HEK293 (cell line): ENCODE measurements at regions not wholly inside any gene's neighbourhood (a gene's known extent, or its start where the extent isn't known, plus 50 kb on each side); places are given as distances from the start of the nearest gene placed in this dataset.

Source experiments
- KLF1 ChIP-seq: fragments of 450-650 bp; formaldehyde crosslinking; IDR thresholded peaks from 2 replicates; pipeline ENCODE4 v1.5.1; 2016; ENCODE audit warnings: missing biosample characterization, missing genetic modification characterization
- KLF16 ChIP-seq: fragments of 450-650 bp; formaldehyde crosslinking; IDR thresholded peaks from 2 replicates; pipeline ENCODE4 v1.5.1; 2017; ENCODE audit warnings: missing biosample characterization, missing genetic modification characterization
- KLF9 ChIP-seq: fragments of 450-650 bp; formaldehyde crosslinking; IDR thresholded peaks from 2 replicates; pipeline ENCODE4 v1.5.1; 2016; ENCODE audit warnings: missing biosample characterization, missing genetic modification characterization, low read depth
- SP2 ChIP-seq: fragments of 450-650 bp; formaldehyde crosslinking; IDR thresholded peaks from 2 replicates; pipeline ENCODE4 v1.5.1; 2016; ENCODE audit warnings: missing biosample characterization, missing genetic modification characterization
- SP3 ChIP-seq: fragments of 450-650 bp; formaldehyde crosslinking; IDR thresholded peaks from 2 replicates; pipeline ENCODE4 v1.5.1; 2016; ENCODE audit warnings: missing biosample characterization, missing genetic modification characterization
- ZBTB7A ChIP-seq: fragments of 450-650 bp; formaldehyde crosslinking; IDR thresholded peaks from 2 replicates; pipeline ENCODE4 v1.5.1; 2016; ENCODE audit warnings: low read depth, missing biosample characterization, missing genetic modification characterization
- ZEB2 ChIP-seq: fragments of 450-650 bp; formaldehyde crosslinking; IDR thresholded peaks from 2 replicates; pipeline ENCODE4 v1.5.1; 2016; ENCODE audit warnings: missing biosample characterization, missing genetic modification characterization
- ZNF335 ChIP-seq: fragments of 450-650 bp; formaldehyde crosslinking; conservative IDR thresholded peaks from 2 replicates; pipeline ENCODE4 v1.5.1; 2016; ENCODE audit warnings: missing biosample characterization, missing genetic modification characterization
- ZNF362 ChIP-seq: fragments of 450-650 bp; formaldehyde crosslinking; IDR thresholded peaks from 2 replicates; pipeline ENCODE4 v1.5.1; 2016; ENCODE audit warnings: missing biosample characterization, missing genetic modification characterization
- ZNF391 ChIP-seq: fragments of 450-650 bp; formaldehyde crosslinking; IDR thresholded peaks from 2 replicates; pipeline ENCODE4 v1.5.1; 2016; ENCODE audit warnings: low read depth, missing biosample characterization, missing genetic modification characterization, borderline replicate concordance
- ZNF449 ChIP-seq: fragments of 450-650 bp; formaldehyde crosslinking; IDR thresholded peaks from 2 replicates; pipeline ENCODE4 v1.5.1; 2017; ENCODE audit warnings: missing biosample characterization, mild to moderate bottlenecking, missing genetic modification characterization, moderate library complexity
- TF ChIP-seq, protein P1 (sequence below): fragments of 450-650 bp; formaldehyde crosslinking; IDR thresholded peaks from 2 replicates; pipeline ENCODE4 v1.5.1; 2016; ENCODE audit warnings: missing biosample characterization, missing genetic modification characterization
- TF ChIP-seq, protein P2 (sequence below): fragments of 450-650 bp; formaldehyde crosslinking; IDR thresholded peaks from 2 replicates; pipeline ENCODE4 v1.5.1; 2016; ENCODE audit warnings: missing biosample characterization, missing genetic modification characterization
- TF ChIP-seq, protein P3 (sequence below): fragments of 450-650 bp; formaldehyde crosslinking; IDR thresholded peaks from 2 replicates; pipeline ENCODE4 v1.5.1; 2016; ENCODE audit warnings: missing biosample characterization, missing genetic modification characterization

DNA sequence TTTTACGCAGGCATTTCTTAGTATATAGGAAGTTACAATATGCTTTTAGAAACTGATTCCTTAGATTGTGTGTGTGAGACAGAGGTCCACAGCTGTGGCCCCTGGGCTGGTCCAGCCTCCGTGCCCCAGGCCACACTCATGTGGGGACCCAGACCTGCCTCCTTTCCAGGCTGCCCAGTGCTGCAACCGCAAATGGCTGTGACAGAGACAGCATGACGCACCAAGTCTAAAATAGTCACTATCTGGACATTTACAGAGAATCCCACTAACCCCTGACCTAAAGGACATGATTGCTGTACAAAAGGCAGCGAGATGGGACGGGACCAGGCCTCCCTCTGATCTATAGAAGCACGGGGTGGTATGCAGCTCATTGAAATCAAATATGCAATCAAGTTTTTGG lies 152.2 kb downstream of the TMEM18 start:
- no peak for TF ChIP-seq KLF1 (tag by site-specific recombination)
- TF ChIP-seq SP3 (tag by site-specific recombination), result no peak
- no peak for TF ChIP-seq ZEB2 (tag by site-specific recombination)
- TF ChIP-seq, protein P1, sequence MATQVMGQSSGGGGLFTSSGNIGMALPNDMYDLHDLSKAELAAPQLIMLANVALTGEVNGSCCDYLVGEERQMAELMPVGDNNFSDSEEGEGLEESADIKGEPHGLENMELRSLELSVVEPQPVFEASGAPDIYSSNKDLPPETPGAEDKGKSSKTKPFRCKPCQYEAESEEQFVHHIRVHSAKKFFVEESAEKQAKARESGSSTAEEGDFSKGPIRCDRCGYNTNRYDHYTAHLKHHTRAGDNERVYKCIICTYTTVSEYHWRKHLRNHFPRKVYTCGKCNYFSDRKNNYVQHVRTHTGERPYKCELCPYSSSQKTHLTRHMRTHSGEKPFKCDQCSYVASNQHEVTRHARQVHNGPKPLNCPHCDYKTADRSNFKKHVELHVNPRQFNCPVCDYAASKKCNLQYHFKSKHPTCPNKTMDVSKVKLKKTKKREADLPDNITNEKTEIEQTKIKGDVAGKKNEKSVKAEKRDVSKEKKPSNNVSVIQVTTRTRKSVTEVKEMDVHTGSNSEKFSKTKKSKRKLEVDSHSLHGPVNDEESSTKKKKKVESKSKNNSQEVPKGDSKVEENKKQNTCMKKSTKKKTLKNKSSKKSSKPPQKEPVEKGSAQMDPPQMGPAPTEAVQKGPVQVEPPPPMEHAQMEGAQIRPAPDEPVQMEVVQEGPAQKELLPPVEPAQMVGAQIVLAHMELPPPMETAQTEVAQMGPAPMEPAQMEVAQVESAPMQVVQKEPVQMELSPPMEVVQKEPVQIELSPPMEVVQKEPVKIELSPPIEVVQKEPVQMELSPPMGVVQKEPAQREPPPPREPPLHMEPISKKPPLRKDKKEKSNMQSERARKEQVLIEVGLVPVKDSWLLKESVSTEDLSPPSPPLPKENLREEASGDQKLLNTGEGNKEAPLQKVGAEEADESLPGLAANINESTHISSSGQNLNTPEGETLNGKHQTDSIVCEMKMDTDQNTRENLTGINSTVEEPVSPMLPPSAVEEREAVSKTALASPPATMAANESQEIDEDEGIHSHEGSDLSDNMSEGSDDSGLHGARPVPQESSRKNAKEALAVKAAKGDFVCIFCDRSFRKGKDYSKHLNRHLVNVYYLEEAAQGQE (tag by site-specific recombination), result no peak
- TF ChIP-seq, protein P2, sequence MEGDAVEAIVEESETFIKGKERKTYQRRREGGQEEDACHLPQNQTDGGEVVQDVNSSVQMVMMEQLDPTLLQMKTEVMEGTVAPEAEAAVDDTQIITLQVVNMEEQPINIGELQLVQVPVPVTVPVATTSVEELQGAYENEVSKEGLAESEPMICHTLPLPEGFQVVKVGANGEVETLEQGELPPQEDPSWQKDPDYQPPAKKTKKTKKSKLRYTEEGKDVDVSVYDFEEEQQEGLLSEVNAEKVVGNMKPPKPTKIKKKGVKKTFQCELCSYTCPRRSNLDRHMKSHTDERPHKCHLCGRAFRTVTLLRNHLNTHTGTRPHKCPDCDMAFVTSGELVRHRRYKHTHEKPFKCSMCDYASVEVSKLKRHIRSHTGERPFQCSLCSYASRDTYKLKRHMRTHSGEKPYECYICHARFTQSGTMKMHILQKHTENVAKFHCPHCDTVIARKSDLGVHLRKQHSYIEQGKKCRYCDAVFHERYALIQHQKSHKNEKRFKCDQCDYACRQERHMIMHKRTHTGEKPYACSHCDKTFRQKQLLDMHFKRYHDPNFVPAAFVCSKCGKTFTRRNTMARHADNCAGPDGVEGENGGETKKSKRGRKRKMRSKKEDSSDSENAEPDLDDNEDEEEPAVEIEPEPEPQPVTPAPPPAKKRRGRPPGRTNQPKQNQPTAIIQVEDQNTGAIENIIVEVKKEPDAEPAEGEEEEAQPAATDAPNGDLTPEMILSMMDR (tag by site-specific recombination), result no peak
- TF ChIP-seq ZBTB7A (tag by site-specific recombination), result no peak
- TF ChIP-seq ZNF335 (tag by site-specific recombination), result no peak
- no peak for TF ChIP-seq KLF16 (tag by site-specific recombination)
- TF ChIP-seq ZNF362 (tag by site-specific recombination), result no peak
- TF ChIP-seq, protein P3, sequence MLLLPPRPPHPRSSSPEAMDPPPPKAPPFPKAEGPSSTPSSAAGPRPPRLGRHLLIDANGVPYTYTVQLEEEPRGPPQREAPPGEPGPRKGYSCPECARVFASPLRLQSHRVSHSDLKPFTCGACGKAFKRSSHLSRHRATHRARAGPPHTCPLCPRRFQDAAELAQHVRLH (tag by site-specific recombination), result no peak
- TF ChIP-seq SP2 (tag by site-specific recombination), result no peak
- no peak for TF ChIP-seq KLF9 (tag by site-specific recombination)
- no peak for TF ChIP-seq ZNF391 (tag by site-specific recombination)
- TF ChIP-seq ZNF449 (tag by site-specific recombination), result no peak
